ENCODE measurements at regions not wholly inside any gene's neighbourhood (a gene's known extent, or its start where the extent isn't known, plus 50 kb on each side); places are given as distances from the start of the nearest gene placed in this dataset.

DNA sequence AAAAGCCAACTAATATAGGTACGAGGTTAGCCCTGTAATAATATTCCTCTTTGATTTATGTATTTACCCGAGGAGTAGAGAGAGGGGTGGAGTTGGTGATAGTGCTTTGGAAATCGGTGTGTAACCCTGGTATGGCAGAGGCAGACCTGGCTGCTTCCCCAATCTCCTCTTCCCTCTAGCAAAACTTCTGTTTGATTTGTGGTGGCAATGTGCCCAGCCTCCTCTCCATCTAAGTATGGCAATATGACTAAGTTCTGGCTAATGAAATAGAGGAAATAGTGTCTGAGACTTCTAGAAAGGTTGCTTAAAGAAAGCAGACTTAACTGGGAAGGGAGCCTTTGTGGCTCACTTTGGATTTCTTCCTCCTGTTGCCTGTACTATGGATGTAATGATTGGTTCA lies 491.1 kb downstream of the ENC1 start:
- H3K36me3 Mint-ChIP-seq (ENCODE audit: insufficient read depth, unreplicated experiment): no peaks in the 10 kb centered on the region
- no peaks in the 10 kb centered on the region for H3K4me1 ChIP-seq
- H3K9me3 ChIP-seq: no peaks in the 10 kb centered on the region
- no peak overlapping the region for H3K27ac Mint-ChIP-seq (ENCODE audit: unreplicated experiment)
- no peaks in the 10 kb centered on the region for H3K4me1 Mint-ChIP-seq (ENCODE audit: low read depth, unreplicated experiment)
- no peaks in the 10 kb centered on the region for H3K9me3 Mint-ChIP-seq (ENCODE audit: unreplicated experiment)
- no peaks in the 10 kb centered on the region for H3K27me3 ChIP-seq (replicated peaks; ENCODE audit: control insufficient read depth, insufficient read depth, low read length)
- ChIA-PET POLR2A (no interaction called here), CTCF (no interaction called here)
- H3K4me3 Mint-ChIP-seq (ENCODE audit: unreplicated experiment): no peak overlapping the region
- H3K27me3 Mint-ChIP-seq (ENCODE audit: insufficient read depth, unreplicated experiment): no peaks in the 10 kb centered on the region
- intact Hi-C loops (cut with micrococcal nuclease; ENCODE audit: unreplicated experiment): no loop called here
- BruUV-seq (replicated peaks): no TSS peak
- no peak for DNase-seq
- H3K36me3 ChIP-seq (ENCODE audit: control insufficient read depth, insufficient read depth, low read length): no peaks in the 10 kb centered on the region
- TF ChIP-seq CTCF (IDR thresholded peaks at IDR 0.05; ENCODE audit: insufficient read depth in 1 of 2, low read depth in 1 of 2, low read length in 1 of 2, severe bottlenecking in 1 of 2, unreplicated experiment in 1 of 2): no peak
- H3K4me3 ChIP-seq (ENCODE audit: low read depth, low read length): no peak overlapping the region

GRCh38 chr5:74148321-74148720 lies 492.2 kb downstream of the ENC1 start:
- H3K27ac Mint-ChIP-seq (ENCODE audit: unreplicated experiment): no peak overlapping the region
- Histone ChIP-seq H3K27me3 (replicated peaks; ENCODE audit: control insufficient read depth, insufficient read depth, low read length) (no peaks in the 10 kb centered on the region), H3K9me3 (no peaks in the 10 kb centered on the region), H3K4me3 (ENCODE audit: low read depth, low read length) (no peak overlapping the region), H3K36me3 (ENCODE audit: control insufficient read depth, insufficient read depth, low read length) (no peaks in the 10 kb centered on the region), H3K4me1 (no peaks in the 10 kb centered on the region)
- DNase-seq: no peak
- POLR2A ChIA-PET: no interaction called here
- H3K36me3 Mint-ChIP-seq (ENCODE audit: insufficient read depth, unreplicated experiment): no peaks in the 10 kb centered on the region
- no peaks in the 10 kb centered on the region for H3K4me1 Mint-ChIP-seq (ENCODE audit: low read depth, unreplicated experiment)
- intact Hi-C loops (cut with micrococcal nuclease; ENCODE audit: unreplicated experiment): no loop called here
- no peaks in the 10 kb centered on the region for H3K9me3 Mint-ChIP-seq (ENCODE audit: unreplicated experiment)
- BruUV-seq (replicated peaks): no TSS peak
- H3K27me3 Mint-ChIP-seq (ENCODE audit: insufficient read depth, unreplicated experiment): no peaks in the 10 kb centered on the region
- no peak overlapping the region for H3K4me3 Mint-ChIP-seq (ENCODE audit: unreplicated experiment)
- CTCF ChIA-PET: no interaction called here
- TF ChIP-seq CTCF (IDR thresholded peaks at IDR 0.05; ENCODE audit: insufficient read depth in 1 of 2, low read depth in 1 of 2, low read length in 1 of 2, severe bottlenecking in 1 of 2, unreplicated experiment in 1 of 2): no peak

- H3K4me3 Mint-ChIP-seq (ENCODE audit: unreplicated experiment): no peak overlapping the region
- H3K27me3 ChIP-seq (replicated peaks; ENCODE audit: control insufficient read depth, insufficient read depth, low read length): no peaks in the 10 kb centered on the region
- intact Hi-C loops (cut with micrococcal nuclease; ENCODE audit: unreplicated experiment): no loop called here
- H3K27ac Mint-ChIP-seq (ENCODE audit: unreplicated experiment): no peak overlapping the region
- no peaks in the 10 kb centered on the region for H3K9me3 ChIP-seq
- no peak for DNase-seq
- H3K4me1 Mint-ChIP-seq (ENCODE audit: low read depth, unreplicated experiment): no peaks in the 10 kb centered on the region
- no peak overlapping the region for H3K4me3 ChIP-seq (ENCODE audit: low read depth, low read length)
- no peaks in the 10 kb centered on the region for H3K27me3 Mint-ChIP-seq (ENCODE audit: insufficient read depth, unreplicated experiment)
- H3K9me3 Mint-ChIP-seq (ENCODE audit: unreplicated experiment): no peaks in the 10 kb centered on the region
- TF ChIP-seq CTCF (IDR thresholded peaks at IDR 0.05; ENCODE audit: insufficient read depth in 1 of 2, low read depth in 1 of 2, low read length in 1 of 2, severe bottlenecking in 1 of 2, unreplicated experiment in 1 of 2): no peak
- CTCF ChIA-PET: no interaction called here
- H3K36me3 ChIP-seq (ENCODE audit: control insufficient read depth, insufficient read depth, low read length): no peaks in the 10 kb centered on the region
- BruUV-seq (replicated peaks): no TSS peak
- H3K36me3 Mint-ChIP-seq (ENCODE audit: insufficient read depth, unreplicated experiment): no peaks in the 10 kb centered on the region
- POLR2A ChIA-PET: no interaction called here
- H3K4me1 ChIP-seq: no peaks in the 10 kb centered on the region
Observed at GRCh38 chr5:74146796-74147195, 493.7 kb downstream of the ENC1 start.
